Endothelial cell of umbilical vein (primary cell): ENCODE measurements at regions not wholly inside any gene's neighbourhood (a gene's known extent, or its start where the extent isn't known, plus 50 kb on each side); places are given as distances from the start of the nearest gene placed in this dataset.

ENCODE experiments used
- BruUV-seq: library from RNA; stranded (reverse); fragments of 400-500 nt; replicated peaks from 2 replicates; lab custom pipeline; 2021; lab: Mats Ljungman, UMichigan
- CTCF ChIA-PET: fragments of 300-600, 350-600 bp; sonication (Branson Sonifier 250); formaldehyde crosslinking; loops from one replicate; lab custom pipeline; 2021; ENCODE audit warnings: antibody characterized with exemption, inconsistent platforms; lab: Charles Lee
- POLR2A ChIA-PET: fragments of 300-600, 350-600 bp; sonication (Branson Sonifier 250); formaldehyde crosslinking; loops from one replicate; lab custom pipeline; 2021; ENCODE audit warnings: antibody characterized with exemption, inconsistent platforms; lab: Charles Lee
- DNase-seq: peaks from one replicate; pipeline ENCODE4 v3.0.0-alpha.2; 2011; ENCODE audit warnings: low read depth, low spot score
- FAIRE-seq: peaks from 2 replicates; lab custom pipeline; 2011; peaks lifted over from hg19 to GRCh38; lab: Jason Lieb, UNC
- H2AFZ ChIP-seq: 2 replicates; pipeline ENCODE4 v1.6.0; 2012; ENCODE audit warnings: low read depth, low read length, control low read depth, inconsistent platforms
- H3K27ac ChIP-seq: 2 replicates; pipeline ENCODE4 v1.5.1; 2011; ENCODE audit warnings: low read depth, mild to moderate bottlenecking, control low read depth, low read length, moderate library complexity; ENCODE audit not compliant: insufficient read depth
- H3K27me3 ChIP-seq, 2 experiments: 2 replicates each; pipeline versions ENCODE4 v1.6.0 to v1.6.1; 2011; ENCODE audit warnings: low read length in 2 of 2, mixed read lengths in 1 of 2; ENCODE audit not compliant: control insufficient read depth in 2 of 2, insufficient read depth in 2 of 2
- H3K36me3 ChIP-seq, 2 experiments: 2 replicates in 1 of 2; 3 replicates in 1 of 2; pipeline ENCODE4 v1.5.1; 2011; ENCODE audit warnings: low read length in 2 of 2, mild to moderate bottlenecking in 1 of 2, moderate library complexity in 1 of 2; ENCODE audit not compliant: control insufficient read depth in 2 of 2, insufficient read depth in 2 of 2; ENCODE audit errors: extremely low read depth in 1 of 2
- H3K4me1 ChIP-seq: 3 replicates; pipeline ENCODE4 v1.5.1; 2011; ENCODE audit warnings: mild to moderate bottlenecking, low read length; ENCODE audit not compliant: control insufficient read depth, insufficient read depth; ENCODE audit errors: extremely low read depth
- H3K4me2 ChIP-seq: 2 replicates; pipeline ENCODE4 v1.6.1; 2011; ENCODE audit warnings: low read length, control low read depth, mixed read lengths; ENCODE audit not compliant: insufficient read depth
- H3K4me3 ChIP-seq, 3 experiments: fragments of 200-600 bp in 1 of 3; sonication (generic), shearing (Covaris generic) in 1 of 3; replicated peaks in 1 of 3; 2 replicates each; pipeline ENCODE4 v1.5.1; 2011 to 2016; ENCODE audit warnings: control low read depth in 3 of 3, low read length in 3 of 3, mild to moderate bottlenecking in 2 of 3, inconsistent platforms in 1 of 3, low read depth in 1 of 3, moderate library complexity in 1 of 3; ENCODE audit not compliant: insufficient read depth in 1 of 3
- H3K79me2 ChIP-seq: 2 replicates; pipeline ENCODE4 v1.6.0; 2012; ENCODE audit warnings: low read length, inconsistent platforms; ENCODE audit not compliant: control insufficient read depth, insufficient read depth
- H3K9ac ChIP-seq: replicated peaks from 2 replicates; pipeline ENCODE3; 2011; ENCODE audit warnings: low read length, control low read depth; ENCODE audit not compliant: insufficient read depth; ENCODE audit errors: extremely low read depth
- H3K9me1 ChIP-seq: replicated peaks from 3 replicates; pipeline ENCODE4 v1.6.0; 2011; ENCODE audit warnings: mild to moderate bottlenecking, low read length; ENCODE audit not compliant: control insufficient read depth, insufficient read depth; ENCODE audit errors: extremely low read depth
- H3K9me3 ChIP-seq: replicated peaks from 2 replicates; pipeline ENCODE4 v1.5.1; 2012; ENCODE audit warnings: low read length, inconsistent platforms; ENCODE audit not compliant: control insufficient read depth, insufficient read depth
- H4K20me1 ChIP-seq: replicated peaks from 2 replicates; pipeline ENCODE3; 2011; ENCODE audit warnings: mild to moderate bottlenecking, low read length; ENCODE audit not compliant: control insufficient read depth, insufficient read depth; ENCODE audit errors: extremely low read depth
- EZH2 ChIP-seq: IDR thresholded peaks from 2 replicates; pipeline ENCODE4 v1.6.1; 2012; ENCODE audit warnings: borderline replicate concordance, low read depth, mild to moderate bottlenecking, moderate library complexity, low read length, inconsistent platforms; ENCODE audit not compliant: severe bottlenecking
- FOS ChIP-seq: IDR thresholded peaks from 2 replicates; pipeline ENCODE4 v1.6.1; 2011; ENCODE audit warnings: mild to moderate bottlenecking, low read length, moderate library complexity, borderline replicate concordance; ENCODE audit not compliant: insufficient read depth
- GATA2 ChIP-seq: IDR thresholded peaks from 2 replicates; pipeline ENCODE4 v1.7.0; 2011; ENCODE audit warnings: low read depth, mild to moderate bottlenecking, moderate library complexity, mixed read lengths, low read length; ENCODE audit not compliant: insufficient read length, insufficient read depth
- JUN ChIP-seq: IDR thresholded peaks from 2 replicates; pipeline ENCODE4 v1.6.1; 2011; ENCODE audit warnings: borderline replicate concordance, low read depth; ENCODE audit not compliant: insufficient read length, insufficient read depth
- MAX ChIP-seq: IDR thresholded peaks from 2 replicates; pipeline ENCODE4 v1.6.1; 2011; ENCODE audit not compliant: insufficient read depth, insufficient read length
- MYC ChIP-seq: IDR thresholded peaks from one replicate; pipeline ENCODE4 v1.6.1; 2011; ENCODE audit warnings: mild to moderate bottlenecking, low read depth, low read length
- POLR2A ChIP-seq: IDR thresholded peaks from 2 replicates; pipeline ENCODE4 v1.6.1; 2012; ENCODE audit warnings: low read depth, mild to moderate bottlenecking, control low read depth, low read length
- POLR2AphosphoS5 ChIP-seq: IDR thresholded peaks from 2 replicates; pipeline ENCODE4 v1.6.1; 2012; ENCODE audit warnings: low read depth, mild to moderate bottlenecking, control low read depth, low read length, moderate library complexity; ENCODE audit not compliant: insufficient read depth
- dilution Hi-C: fragments of 300-500 bp; cut with MboI; formaldehyde crosslinking; loops from one replicate; pipeline ENCODE4 v1.15.0; 2019; ENCODE audit warnings: low sequenced_read_pairs; ENCODE audit not compliant: extremely low pct_ligation_motif_present
- intact Hi-C: fragments of 100-400 bp; cut with micrococcal nuclease; formaldehyde crosslinking; loops from one replicate; pipeline ENCODE4 v1.10.0; 2022
- TF ChIP-seq, protein P1 (sequence below), 2 donors: IDR thresholded peaks; 1 replicate in 1 of 2; 2 replicates in 1 of 2; pipeline ENCODE4 v1.5.1; 2011; ENCODE audit warnings: low read length in 2 of 2, mild to moderate bottlenecking in 2 of 2, moderate library complexity in 2 of 2, control low read depth in 1 of 2, inconsistent platforms in 1 of 2, low read depth in 1 of 2; ENCODE audit not compliant: insufficient read depth in 1 of 2; ENCODE audit errors: extremely low read depth in 1 of 2

GRCh38 chr20:54843865-54844264 lies 368.5 kb downstream of the DOK5 start:
- dilution Hi-C loops = no loop called here
- POLR2A ChIA-PET = no interaction called here
- CTCF ChIA-PET = no interaction called here

More at GRCh38 chr20:54843865-54844264, 368.5 kb downstream of the DOK5 start:
- TF ChIP-seq JUN (no peak), EZH2 (no peak), GATA2 (no peak), POLR2A (no peak), FOS (no peak), MAX (no peak), POLR2AphosphoS5 (no peak), MYC (no peak)
- TF ChIP-seq, protein P1, sequence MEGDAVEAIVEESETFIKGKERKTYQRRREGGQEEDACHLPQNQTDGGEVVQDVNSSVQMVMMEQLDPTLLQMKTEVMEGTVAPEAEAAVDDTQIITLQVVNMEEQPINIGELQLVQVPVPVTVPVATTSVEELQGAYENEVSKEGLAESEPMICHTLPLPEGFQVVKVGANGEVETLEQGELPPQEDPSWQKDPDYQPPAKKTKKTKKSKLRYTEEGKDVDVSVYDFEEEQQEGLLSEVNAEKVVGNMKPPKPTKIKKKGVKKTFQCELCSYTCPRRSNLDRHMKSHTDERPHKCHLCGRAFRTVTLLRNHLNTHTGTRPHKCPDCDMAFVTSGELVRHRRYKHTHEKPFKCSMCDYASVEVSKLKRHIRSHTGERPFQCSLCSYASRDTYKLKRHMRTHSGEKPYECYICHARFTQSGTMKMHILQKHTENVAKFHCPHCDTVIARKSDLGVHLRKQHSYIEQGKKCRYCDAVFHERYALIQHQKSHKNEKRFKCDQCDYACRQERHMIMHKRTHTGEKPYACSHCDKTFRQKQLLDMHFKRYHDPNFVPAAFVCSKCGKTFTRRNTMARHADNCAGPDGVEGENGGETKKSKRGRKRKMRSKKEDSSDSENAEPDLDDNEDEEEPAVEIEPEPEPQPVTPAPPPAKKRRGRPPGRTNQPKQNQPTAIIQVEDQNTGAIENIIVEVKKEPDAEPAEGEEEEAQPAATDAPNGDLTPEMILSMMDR (IDR thresholded peaks at IDR 0.05; ENCODE audit: extremely low read depth in 1 of 2, insufficient read depth in 1 of 2, low read depth in 1 of 2, low read length in 2 of 2) = no peak
- Histone ChIP-seq H3K27me3 (no peaks in the 10 kb centered on the region), H4K20me1 (no peaks in the 10 kb centered on the region), H3K9me1 (no peaks in the 10 kb centered on the region), H3K9ac (no peak overlapping the region), H3K36me3 (no peaks in the 10 kb centered on the region), H3K4me2 (no peak overlapping the region), H3K4me3 (no peak overlapping the region), H3K27ac (no peak overlapping the region), H3K9me3 (peaks cover 2% of the 10 kb centered on the region), H3K79me2 (no peaks in the 10 kb centered on the region), H2AFZ (no peak overlapping the region), H3K4me1 (no peaks in the 10 kb centered on the region)
- DNase-seq = no peak
- no TSS peak for BruUV-seq
- FAIRE-seq = no peak
- intact Hi-C loops = no loop called here
